ENCODE measurements at regions not wholly inside any gene's neighbourhood (a gene's known extent, or its start where the extent isn't known, plus 50 kb on each side); places are given as distances from the start of the nearest gene placed in this dataset.

DNA sequence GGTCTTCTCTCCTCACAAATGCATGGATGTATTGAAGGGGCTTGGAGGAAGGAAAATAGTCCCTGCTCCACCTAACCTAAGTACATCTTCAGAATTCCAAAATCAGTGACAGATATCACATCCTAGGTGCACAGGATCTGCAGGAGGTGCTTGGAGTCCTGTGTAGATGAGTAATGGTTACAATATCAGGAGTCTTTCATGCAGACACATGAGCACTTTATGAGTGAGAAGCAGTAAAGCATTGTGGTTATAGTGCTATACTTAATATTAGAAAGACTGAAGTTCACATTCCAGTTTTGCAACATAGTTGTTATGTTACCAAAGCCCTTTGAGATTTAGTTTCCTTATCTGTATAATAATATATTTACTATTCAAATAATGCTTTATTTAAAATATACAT is 516.7 kb downstream of the NEBL start:
- no peak overlapping the region for H2AK9ac ChIP-seq (replicated peaks; ENCODE audit: low read depth, low read length, poor library complexity)
- no peak overlapping the region for H4K91ac ChIP-seq (ENCODE audit: insufficient read depth, low read depth, low read length)
- H2BK5ac ChIP-seq (ENCODE audit: low read depth, low read length, poor library complexity, severe bottlenecking) = no peak overlapping the region
- no peak overlapping the region for H3K4ac ChIP-seq (ENCODE audit: low read depth, low read length)
- no peak overlapping the region for H3K27ac ChIP-seq (ENCODE audit: insufficient read depth, low read length)
- no peak overlapping the region for H4K5ac ChIP-seq (ENCODE audit: low read depth, low read length)
- ATAC-seq (ENCODE audit: low read depth) (no peak), DNase-seq (no peak)
- H3K79me1 ChIP-seq (ENCODE audit: low read depth in 1 of 2, low read length in 2 of 2) = no peaks in the 10 kb centered on the region
- no peak overlapping the region for H2BK15ac ChIP-seq (ENCODE audit: low read depth, low read length)
- POLR2A ChIA-PET (ENCODE audit: unreplicated experiment) = no interaction called here
- no peak overlapping the region for H3K18ac ChIP-seq (ENCODE audit: low read depth, low read length)
- in situ Hi-C loops (cut with MboI; ENCODE audit: low sequenced_read_pairs) (no loop called here), dilution Hi-C loops (cut with HindIII; ENCODE audit: low sequenced_read_pairs, unreplicated experiment) (no loop called here), intact Hi-C loops (cut with micrococcal nuclease) (no loop called here)
- H2BK20ac ChIP-seq (ENCODE audit: low read depth, low read length) = no peak overlapping the region
- H3K9me3 ChIP-seq (ENCODE audit: control insufficient read depth, insufficient read depth, low read length) = peaks cover 15% of the 10 kb centered on the region
- no peaks in the 10 kb centered on the region for H3K4me1 ChIP-seq (ENCODE audit: control insufficient read depth, insufficient read depth, low read length)
- H4K8ac ChIP-seq (ENCODE audit: low read depth in 2 of 2, low read length in 2 of 2) = no peak overlapping the region
- no peaks in the 10 kb centered on the region for H3K9me1 ChIP-seq (ENCODE audit: insufficient read depth, low read length)
- H2BK120ac ChIP-seq (ENCODE audit: low read depth, low read length) = no peak overlapping the region
- H3K36me3 ChIP-seq (ENCODE audit: control insufficient read depth, insufficient read depth, low read length) = no peaks in the 10 kb centered on the region
- H2AFZ ChIP-seq (replicated peaks; ENCODE audit: low read length, poor library complexity) = no peak overlapping the region
- H4K20me1 ChIP-seq (ENCODE audit: insufficient read depth, low read length) = no peaks in the 10 kb centered on the region
- no peak overlapping the region for H3K23ac ChIP-seq (ENCODE audit: low read depth, low read length)
- H3K14ac ChIP-seq (replicated peaks; ENCODE audit: low read depth, low read length) = no peak overlapping the region
- BruUV-seq (replicated peaks) = no TSS peak
- TF ChIP-seq MXI1 (IDR thresholded peaks at IDR 0.05; ENCODE audit: borderline replicate concordance, low read depth, low read length) (no peak), CHD1 (IDR thresholded peaks at IDR 0.05; ENCODE audit: low read depth, low read length) (no peak), MAFK (IDR thresholded peaks at IDR 0.05; ENCODE audit: low read depth, low read length) (no peak), SMC3 (IDR thresholded peaks at IDR 0.05; ENCODE audit: low read depth, low read length) (no peak), FOS (IDR thresholded peaks at IDR 0.05; ENCODE audit: low read depth, low read length) (no peak), CEBPB (IDR thresholded peaks at IDR 0.05; ENCODE audit: low read depth, low read length) (no peak), RCOR1 (IDR thresholded peaks at IDR 0.05; ENCODE audit: insufficient replicate concordance, low read length) (no peak), POLR2A (IDR thresholded peaks at IDR 0.05; ENCODE audit: low read depth, low read length) (no peak), BHLHE40 (IDR thresholded peaks at IDR 0.05; ENCODE audit: low read depth, low read length) (no peak), MAZ (IDR thresholded peaks at IDR 0.05; ENCODE audit: borderline replicate concordance, low read depth, low read length) (no peak), NFE2L2 (IDR thresholded peaks at IDR 0.05; ENCODE audit: low read depth, low read length) (no peak)
- TF ChIP-seq, protein P1, sequence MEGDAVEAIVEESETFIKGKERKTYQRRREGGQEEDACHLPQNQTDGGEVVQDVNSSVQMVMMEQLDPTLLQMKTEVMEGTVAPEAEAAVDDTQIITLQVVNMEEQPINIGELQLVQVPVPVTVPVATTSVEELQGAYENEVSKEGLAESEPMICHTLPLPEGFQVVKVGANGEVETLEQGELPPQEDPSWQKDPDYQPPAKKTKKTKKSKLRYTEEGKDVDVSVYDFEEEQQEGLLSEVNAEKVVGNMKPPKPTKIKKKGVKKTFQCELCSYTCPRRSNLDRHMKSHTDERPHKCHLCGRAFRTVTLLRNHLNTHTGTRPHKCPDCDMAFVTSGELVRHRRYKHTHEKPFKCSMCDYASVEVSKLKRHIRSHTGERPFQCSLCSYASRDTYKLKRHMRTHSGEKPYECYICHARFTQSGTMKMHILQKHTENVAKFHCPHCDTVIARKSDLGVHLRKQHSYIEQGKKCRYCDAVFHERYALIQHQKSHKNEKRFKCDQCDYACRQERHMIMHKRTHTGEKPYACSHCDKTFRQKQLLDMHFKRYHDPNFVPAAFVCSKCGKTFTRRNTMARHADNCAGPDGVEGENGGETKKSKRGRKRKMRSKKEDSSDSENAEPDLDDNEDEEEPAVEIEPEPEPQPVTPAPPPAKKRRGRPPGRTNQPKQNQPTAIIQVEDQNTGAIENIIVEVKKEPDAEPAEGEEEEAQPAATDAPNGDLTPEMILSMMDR (conservative IDR thresholded peaks at IDR 0.05; ENCODE audit: low read depth, low read length) = no peak
- H3K56ac ChIP-seq (ENCODE audit: extremely low read depth, insufficient read depth, low read length) = no peak overlapping the region
- no peak overlapping the region for H2AK5ac ChIP-seq (ENCODE audit: low read depth, low read length)
- H3K4me2 ChIP-seq (ENCODE audit: low read depth, low read length) = no peak overlapping the region
- CTCF ChIA-PET = no interaction called here
- no peak overlapping the region for H3K9ac ChIP-seq (ENCODE audit: low read depth, low read length)
- H3K27me3 ChIP-seq (ENCODE audit: control insufficient read depth, insufficient read depth, low read length) = no peaks in the 10 kb centered on the region
- H3K4me3 ChIP-seq (ENCODE audit: insufficient read depth, low read depth, low read length) = no peak overlapping the region

Measured in IMR-90 (cell line).